GF-D8 (cell line): ENCODE measurements at regions not wholly inside any gene's neighbourhood (a gene's known extent, or its start where the extent isn't known, plus 50 kb on each side); places are given as distances from the start of the nearest gene placed in this dataset.

ENCODE experiments used
- DNase-seq: peaks from one replicate; lab custom pipeline; 2025; lab: John Stamatoyannopoulos, UW

DNA sequence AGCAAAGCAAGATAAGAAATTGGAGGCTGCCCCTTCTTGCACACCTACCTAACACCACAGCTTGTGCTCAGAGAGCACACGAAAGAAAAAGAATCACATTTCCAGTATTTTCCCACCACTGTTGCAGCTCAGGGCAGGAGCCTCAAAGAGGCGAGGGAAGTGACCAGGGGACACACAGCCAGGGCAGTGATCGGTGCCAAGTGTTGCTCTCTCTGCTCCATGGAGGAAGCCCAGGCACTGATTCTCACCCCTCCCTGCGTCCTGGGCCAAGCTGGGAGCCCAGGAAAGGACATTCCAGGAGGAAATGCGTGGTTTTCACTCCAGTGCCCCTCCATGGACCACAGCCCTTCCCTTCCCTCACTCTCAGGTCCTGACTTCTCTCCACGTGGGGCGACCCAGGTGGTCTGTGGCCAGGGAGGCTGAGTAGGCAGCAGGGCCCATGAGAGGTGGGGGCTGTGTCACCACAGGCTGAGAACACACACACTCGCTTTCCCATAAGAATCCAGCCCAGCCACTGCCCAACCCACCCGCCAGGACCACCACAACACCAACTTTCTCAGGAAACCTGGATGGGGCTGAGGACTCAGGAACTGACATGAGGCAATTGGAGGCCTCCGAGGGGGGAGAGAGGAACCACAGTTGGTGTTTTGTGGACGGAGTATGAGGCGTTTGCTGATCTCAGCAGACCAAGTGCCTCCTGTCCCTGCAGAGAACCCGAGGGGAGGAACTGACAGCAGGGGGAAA lies 81.7 kb upstream of the MAFB start:
- DNase-seq = no peak

GRCh38 chr20:40771308-40771610 lies 82.2 kb upstream of the MAFB start:
- no peak for DNase-seq

GRCh38 chr20:40771848-40772511 lies 82.9 kb upstream of the MAFB start:
- DNase-seq = no peak

DNA sequence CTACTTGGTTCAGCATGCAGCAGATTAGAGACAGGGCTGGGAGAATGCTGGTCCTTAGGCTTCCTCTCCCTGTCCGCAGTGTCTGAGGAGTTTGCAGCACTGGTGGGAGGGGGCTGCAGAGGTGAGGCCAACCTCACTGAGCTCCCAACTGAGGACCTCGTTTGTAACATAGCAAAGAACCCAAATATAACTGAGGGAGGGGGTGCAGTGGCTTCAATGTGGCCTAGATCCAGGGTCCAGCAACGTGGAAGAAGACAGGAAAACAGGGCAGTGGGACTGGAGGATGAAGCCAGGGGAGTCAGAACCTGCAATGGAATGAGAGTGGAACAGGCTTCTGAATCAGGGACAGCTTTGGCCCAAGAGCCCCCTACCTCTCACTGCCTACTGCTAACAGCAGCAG lies 84.3 kb upstream of the MAFB start:
- no peak for DNase-seq

DNA sequence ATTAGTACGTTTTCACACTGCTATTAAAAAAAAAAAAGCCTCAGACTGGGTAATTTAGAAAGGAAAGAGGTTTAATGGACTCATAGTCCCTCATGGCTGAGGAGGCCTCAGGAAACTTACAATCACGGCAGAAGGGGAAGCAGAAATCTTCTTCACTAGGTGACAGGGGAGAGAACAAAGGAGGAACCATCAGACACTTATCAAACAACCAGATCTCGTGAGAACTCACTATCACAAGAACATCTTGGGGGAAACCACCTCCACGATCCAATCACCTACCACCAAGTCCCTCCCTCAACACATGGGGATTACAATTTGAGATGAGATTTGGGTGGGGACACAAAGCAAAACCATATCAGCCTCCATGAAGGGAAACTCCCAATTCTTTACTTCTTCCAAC lies 85.2 kb upstream of the MAFB start:
- DNase-seq = no peak

DNA sequence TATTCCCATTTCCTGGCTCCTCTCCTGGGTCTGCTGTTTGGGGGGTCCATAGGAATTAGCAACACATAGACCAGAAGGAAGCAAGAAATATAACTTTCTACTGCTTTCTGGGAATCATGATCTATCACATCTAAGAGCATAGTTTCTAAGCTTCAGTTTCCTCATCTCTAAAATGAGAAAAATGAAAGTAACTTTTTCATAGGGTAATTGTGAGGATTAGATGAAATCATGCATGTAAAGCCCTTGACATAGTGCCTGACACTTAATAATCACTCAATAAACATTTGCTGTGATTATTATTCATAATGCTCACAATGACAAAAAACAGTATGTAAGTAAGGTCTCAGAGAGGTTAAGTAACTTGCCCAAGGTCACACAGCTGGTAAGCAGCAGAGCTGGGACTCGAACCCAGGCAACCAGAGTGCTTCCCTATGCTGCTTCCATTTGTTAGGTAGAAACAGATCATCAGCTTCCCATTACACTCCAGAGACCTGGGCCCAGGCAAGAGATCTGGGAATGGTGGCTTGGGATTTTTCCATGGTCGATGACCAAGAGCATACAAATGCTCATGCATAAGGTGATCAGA lies 86.6 kb upstream of the MAFB start:
- no peak for DNase-seq

DNA sequence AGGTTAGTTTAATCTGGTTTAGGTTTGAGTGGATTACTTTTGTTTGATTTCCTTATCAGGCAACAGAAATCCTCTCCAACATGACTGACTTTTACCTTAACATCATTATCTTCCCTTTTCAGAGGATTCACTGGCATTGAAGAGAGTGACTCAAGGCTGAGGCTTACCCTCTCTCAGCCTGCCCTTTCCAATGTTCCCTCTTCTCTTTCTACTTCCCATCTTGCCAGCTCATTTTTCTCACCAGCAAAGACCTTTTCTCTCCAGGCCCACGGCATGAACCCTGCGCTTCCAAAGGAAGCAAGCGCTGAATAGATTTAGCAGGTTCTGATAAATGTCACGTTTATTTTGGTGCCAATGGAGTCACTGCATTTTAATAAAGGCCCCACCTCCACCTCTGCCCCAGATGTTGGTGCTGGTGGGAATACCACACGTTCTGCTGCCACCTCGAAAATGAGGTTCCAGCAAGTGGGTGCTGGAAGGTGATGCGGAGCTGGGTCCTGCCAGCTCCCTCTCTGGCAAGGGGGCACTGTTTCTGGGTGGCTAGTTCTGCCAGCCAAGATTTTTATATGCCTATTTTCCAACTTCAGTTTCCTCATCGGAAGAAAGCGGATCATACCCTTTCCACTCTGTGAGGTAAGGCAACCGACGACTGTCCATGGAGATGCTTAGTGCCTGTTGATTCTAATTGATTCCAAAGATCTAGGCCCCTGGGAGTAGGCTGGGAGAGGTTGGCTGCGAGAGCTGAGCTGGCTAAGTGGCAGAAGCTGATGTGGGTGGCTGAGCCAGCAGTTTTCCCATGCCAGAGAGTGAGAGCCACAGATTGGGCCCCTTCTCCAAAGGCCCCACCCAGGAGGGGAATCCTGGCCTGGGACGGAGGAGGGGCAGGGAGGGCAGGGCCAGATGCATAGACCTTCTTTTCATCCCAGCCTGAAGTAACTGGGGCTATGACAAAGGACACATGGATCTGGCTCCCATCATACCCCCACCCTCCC lies 87.7 kb upstream of the MAFB start:
- DNase-seq = no peak

DNA sequence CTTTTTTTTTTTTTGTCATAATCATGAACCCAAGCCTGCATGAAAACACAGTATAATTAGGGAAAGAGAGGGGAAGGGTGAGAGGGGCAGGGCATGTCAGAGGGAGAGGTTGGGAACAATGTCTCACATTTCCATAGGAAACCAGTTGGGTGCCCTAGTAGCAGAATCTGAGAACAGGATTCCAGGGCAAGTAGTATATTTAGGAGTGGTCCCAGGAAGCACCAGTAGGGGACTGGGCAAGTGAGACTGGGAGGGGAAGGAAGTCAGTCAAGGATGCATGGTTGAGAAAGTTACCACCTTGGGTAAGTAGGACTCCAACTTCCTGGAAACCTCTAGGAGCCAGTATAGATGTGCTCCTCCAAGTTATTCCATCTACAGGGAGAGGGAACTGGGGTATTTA lies 88.6 kb upstream of the MAFB start:
- DNase-seq = no peak

DNA sequence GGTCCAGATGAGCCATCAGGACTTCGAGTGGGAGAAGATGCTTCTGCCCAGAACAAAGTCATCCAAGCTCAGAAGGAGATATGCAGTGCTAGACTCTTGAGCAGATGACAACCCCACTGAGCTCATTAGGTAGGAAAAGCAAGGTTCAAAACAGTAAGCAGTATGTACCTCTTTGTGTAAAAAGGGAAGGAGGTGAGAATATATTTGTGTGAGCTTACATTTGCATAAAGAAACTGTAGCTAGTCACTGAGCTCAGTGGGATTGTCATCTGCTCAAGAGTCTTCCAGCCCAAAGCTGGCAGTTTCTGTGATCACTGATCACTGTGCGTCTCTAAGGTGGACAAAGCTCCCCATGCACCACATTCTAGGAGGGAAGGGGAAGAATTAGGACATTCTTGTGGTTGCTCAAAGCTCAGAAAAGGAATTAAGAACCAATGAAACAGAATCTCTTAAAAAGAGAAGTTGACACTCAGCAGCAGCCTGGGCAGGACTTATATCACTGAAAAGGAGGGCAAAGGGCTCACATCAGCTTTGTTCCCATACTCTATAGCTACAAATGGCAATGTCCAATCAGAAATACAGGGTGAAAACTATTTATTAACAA lies 90.0 kb upstream of the MAFB start:
- no peak for DNase-seq

GRCh38 chr20:40781327-40782042 lies 92.4 kb upstream of the MAFB start:
- DNase-seq = no peak

GRCh38 chr20:40782043-40782368 lies 93.0 kb upstream of the MAFB start:
- DNase-seq = no peak

GRCh38 chr20:40785346-40785745 lies 96.3 kb upstream of the MAFB start:
- DNase-seq = no peak

DNA sequence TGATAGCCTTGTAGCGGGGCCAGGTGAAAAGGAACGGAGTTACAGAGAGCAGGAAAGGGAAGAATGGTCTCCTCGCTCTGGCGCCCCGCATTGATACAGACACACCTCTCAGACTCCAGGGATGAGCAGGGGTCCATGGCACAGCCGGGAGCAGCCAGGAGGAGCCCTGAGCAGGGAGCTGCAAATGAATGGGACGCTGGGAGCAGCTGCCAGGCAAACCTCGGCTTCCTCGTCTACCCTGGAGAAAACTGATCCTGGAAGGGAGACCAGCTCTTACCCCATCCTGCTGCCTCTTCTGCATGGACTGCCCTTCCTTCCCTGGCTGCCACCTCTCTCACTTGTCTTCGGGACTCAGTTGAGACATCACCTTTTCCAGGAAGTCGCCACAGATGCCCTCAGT lies 97.3 kb upstream of the MAFB start:
- no peak for DNase-seq

DNA sequence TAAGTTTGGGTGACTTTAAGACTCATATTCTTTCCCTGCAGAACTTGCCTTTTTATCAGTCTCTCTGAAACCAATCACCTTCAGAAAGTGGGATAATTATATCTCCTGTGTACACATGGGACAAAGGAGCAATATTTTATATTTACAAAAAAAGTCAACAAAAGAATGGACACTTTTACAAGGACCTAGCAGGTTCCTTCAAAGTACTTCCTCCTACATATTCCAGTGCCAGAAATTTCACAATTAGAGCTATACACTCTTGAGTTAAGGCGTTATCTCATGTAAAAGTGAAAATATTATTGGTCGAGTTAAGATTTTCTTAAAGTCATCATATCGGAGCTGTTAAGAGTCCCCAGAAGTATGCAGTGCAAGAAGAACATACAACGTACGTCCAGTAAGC lies 98.9 kb upstream of the MAFB start:
- DNase-seq = no peak

DNA sequence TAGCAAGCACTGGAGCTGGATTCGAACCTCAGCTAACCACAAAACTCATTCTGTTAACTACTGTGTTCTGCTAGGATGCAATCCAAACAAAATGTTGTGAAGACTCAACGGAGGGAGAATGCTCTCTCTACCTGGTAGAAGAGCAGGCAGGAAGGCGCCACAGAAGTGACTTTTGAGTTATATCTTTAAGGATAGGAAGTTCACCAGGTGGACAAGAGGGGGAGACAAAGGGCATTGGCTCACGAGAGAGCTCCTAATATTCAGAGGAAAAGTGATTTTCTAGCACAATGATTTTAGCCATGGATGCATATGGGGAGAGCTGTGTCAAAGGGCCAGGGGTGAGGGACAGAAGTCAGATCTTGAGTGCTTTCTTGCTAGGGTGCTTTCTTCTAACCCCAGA lies 108.4 kb upstream of the MAFB start:
- no peak for DNase-seq

GRCh38 chr20:40798066-40798465 lies 109.0 kb upstream of the MAFB start:
- no peak for DNase-seq

DNA sequence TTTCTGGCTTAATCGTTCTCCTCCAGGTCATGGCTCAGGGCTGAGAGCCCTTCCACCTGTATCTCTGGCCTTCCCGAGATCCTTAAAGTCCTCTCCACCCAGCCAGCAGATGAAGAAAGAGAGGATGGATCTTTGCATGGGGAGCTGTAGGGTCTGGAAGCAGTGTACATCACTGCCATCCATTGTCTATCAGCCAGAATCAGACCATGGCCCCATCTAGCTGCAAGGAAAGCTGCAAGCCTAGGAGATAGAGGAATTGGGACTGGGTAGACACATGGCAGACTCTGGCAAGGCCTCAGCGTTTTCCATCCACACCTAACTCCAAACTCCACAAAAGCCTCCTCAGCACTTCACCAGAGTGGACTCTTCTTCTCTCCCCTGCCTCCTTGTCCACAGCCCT lies 113.8 kb upstream of the MAFB start:
- DNase-seq = no peak

GRCh38 chr20:40803381-40803780 lies 114.3 kb upstream of the MAFB start:
- no peak for DNase-seq

DNA sequence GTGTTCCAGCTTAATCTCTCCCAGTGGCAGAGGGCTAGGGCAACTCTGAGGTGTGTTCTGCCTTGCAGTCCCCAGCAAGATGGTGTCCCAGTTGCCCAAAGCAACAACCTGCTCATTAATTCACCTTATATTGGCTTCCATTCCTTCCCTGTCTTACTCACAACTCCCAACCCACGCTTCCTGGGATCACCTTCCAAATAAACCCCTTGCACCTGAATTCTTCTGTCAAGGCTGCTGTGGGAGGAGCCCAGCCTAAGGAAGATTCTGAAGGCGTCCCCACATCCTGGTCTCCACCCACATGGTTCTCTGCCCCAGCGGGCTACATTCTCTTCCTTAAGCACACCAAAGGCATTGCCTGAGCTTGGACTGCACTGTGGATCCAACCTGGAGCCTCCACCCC lies 116.6 kb upstream of the MAFB start:
- DNase-seq = no peak

GRCh38 chr20:40806929-40807820 lies 118.1 kb upstream of the MAFB start:
- DNase-seq = no peak

DNA sequence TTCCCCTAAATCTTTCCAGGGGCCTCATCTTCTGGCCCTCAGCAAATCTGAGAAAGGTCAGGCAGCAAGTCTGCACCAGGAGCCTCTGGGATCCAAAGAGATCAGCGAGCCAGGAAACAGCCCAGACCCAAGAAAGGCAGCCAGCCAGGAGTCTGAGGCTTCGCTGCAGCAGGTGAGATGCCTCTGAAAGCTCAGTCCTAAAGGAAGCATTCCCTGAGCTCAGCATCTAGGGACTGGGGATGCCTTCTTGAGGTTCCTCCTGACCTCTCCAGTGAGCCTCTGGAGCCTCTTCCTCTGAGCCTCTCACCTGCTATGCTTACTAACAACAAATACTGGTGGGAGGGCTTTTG lies 118.8 kb upstream of the MAFB start:
- DNase-seq = no peak
